ENCODE measurements at regions not wholly inside any gene's neighbourhood (a gene's known extent, or its start where the extent isn't known, plus 50 kb on each side); places are given as distances from the start of the nearest gene placed in this dataset.

DNA sequence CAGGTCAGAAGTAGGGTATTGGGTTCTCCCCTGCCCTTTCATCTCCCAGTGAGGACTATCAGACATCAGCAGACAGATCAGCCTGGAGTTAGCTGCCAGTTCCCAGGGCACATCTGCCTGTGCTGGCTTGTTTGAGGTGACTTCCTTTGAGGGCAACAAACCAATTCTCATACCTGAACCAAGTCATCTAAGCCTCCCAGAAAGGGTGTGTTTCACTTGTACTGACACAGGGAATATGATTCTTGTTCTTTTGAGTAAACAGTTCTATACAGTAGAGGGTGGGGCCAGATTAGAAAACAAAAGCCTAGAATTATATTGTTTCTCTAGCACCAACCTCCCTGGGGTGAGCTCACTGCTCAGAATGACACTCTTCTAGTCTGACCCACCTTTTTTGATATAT is 591.9 kb downstream of the SLC4A3 start:
- ChIA-PET CTCF (no interaction called here), POLR2A (no interaction called here)
- no peak for TF ChIP-seq L3MBTL2 (conservative IDR thresholded peaks at IDR 0.05)
- TF ChIP-seq FOXA1 (IDR thresholded peaks at IDR 0.05) = no peak
- TF ChIP-seq, protein P1, sequence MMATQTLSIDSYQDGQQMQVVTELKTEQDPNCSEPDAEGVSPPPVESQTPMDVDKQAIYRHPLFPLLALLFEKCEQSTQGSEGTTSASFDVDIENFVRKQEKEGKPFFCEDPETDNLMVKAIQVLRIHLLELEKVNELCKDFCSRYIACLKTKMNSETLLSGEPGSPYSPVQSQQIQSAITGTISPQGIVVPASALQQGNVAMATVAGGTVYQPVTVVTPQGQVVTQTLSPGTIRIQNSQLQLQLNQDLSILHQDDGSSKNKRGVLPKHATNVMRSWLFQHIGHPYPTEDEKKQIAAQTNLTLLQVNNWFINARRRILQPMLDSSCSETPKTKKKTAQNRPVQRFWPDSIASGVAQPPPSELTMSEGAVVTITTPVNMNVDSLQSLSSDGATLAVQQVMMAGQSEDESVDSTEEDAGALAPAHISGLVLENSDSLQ (IDR thresholded peaks at IDR 0.05) = no peak
- no peak for TF ChIP-seq ARNT (IDR thresholded peaks at IDR 0.05)
- TF ChIP-seq BHLHE40 (IDR thresholded peaks at IDR 0.05; ENCODE audit: borderline replicate concordance) = no peak
- DNase-seq (ENCODE audit: extremely low spot score) = no peak

DNA sequence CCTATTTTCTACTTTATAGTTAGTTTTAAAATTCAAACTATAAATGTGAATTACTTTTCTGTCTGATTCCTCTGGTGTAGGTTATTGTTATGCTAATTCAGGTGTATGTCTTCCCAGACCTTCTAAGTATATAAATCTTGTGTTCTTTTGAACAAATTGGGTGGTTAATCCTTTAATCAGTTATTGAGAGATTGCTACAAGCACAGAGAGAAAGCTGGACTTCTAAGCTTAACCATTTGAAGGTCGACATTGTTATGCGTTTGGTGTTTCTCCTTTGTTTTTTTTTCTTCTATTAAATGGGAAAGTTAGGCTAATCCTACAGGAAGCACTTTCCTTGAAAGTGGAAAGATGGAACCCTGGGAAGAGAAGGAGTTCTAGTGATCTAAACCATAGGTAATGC is 592.6 kb downstream of the SLC4A3 start:
- DNase-seq (ENCODE audit: extremely low spot score) = no peak
- TF ChIP-seq FOXK2 (IDR thresholded peaks at IDR 0.05) = no peak
- TF ChIP-seq SUZ12 (IDR thresholded peaks at IDR 0.05) = no peak
- TF ChIP-seq NFRKB (IDR thresholded peaks at IDR 0.05) = no peak
- no peak for TF ChIP-seq L3MBTL2 (conservative IDR thresholded peaks at IDR 0.05)
- no peak for TF ChIP-seq ELF4 (IDR thresholded peaks at IDR 0.05)
- no peak for TF ChIP-seq TARDBP (IDR thresholded peaks at IDR 0.05)
- no peak for TF ChIP-seq ZNF384 (IDR thresholded peaks at IDR 0.05)
- TF ChIP-seq LEF1 (IDR thresholded peaks at IDR 0.05; ENCODE audit: borderline replicate concordance) = no peak
- no peak for TF ChIP-seq CTBP1 (IDR thresholded peaks at IDR 0.05; ENCODE audit: borderline replicate concordance)
- TF ChIP-seq HDGF (IDR thresholded peaks at IDR 0.05; ENCODE audit: borderline replicate concordance) = no peak
- TF ChIP-seq ARNT (IDR thresholded peaks at IDR 0.05) = no peak
- no peak for TF ChIP-seq BHLHE40 (IDR thresholded peaks at IDR 0.05; ENCODE audit: borderline replicate concordance)
- no peak for TF ChIP-seq FOXA1 (IDR thresholded peaks at IDR 0.05)
- TF ChIP-seq SP1 (IDR thresholded peaks at IDR 0.05) = no peak
- no peak for TF ChIP-seq FOXM1 (IDR thresholded peaks at IDR 0.05; ENCODE audit: borderline replicate concordance)
- TF ChIP-seq, protein P1 (IDR thresholded peaks at IDR 0.05) = no peak
- ChIA-PET CTCF (no interaction called here), POLR2A (no interaction called here)

DNA sequence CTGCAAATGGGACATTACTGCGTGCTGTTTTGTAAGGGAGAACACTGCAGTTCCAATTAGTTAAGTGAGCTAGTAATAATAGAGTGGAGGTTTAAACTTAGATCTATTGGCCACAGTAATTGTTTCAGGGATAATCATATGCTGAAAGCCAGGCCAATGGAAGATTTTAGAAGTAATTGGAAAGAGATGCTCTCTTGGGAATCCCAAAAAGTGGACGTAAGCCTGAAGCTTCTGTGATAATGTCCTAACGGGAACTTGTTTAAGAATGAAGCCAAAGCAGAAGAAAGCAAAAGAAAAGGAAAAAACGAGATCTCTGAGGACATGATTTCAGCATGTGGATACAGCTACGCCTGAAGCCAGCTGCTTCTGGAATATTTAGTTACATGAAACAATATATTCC is 594.6 kb downstream of the SLC4A3 start:
- no peak for DNase-seq (ENCODE audit: extremely low spot score)
- TF ChIP-seq NFRKB (IDR thresholded peaks at IDR 0.05) (no peak), ZNF384 (IDR thresholded peaks at IDR 0.05) (no peak), FOXK2 (IDR thresholded peaks at IDR 0.05) (no peak), BHLHE40 (IDR thresholded peaks at IDR 0.05; ENCODE audit: borderline replicate concordance) (no peak), TARDBP (IDR thresholded peaks at IDR 0.05) (no peak), L3MBTL2 (conservative IDR thresholded peaks at IDR 0.05) (no peak), ELF4 (IDR thresholded peaks at IDR 0.05) (no peak), LEF1 (IDR thresholded peaks at IDR 0.05; ENCODE audit: borderline replicate concordance) (no peak), HDGF (IDR thresholded peaks at IDR 0.05; ENCODE audit: borderline replicate concordance) (no peak), FOXA1 (IDR thresholded peaks at IDR 0.05) (no peak), SUZ12 (IDR thresholded peaks at IDR 0.05) (no peak), FOXM1 (IDR thresholded peaks at IDR 0.05; ENCODE audit: borderline replicate concordance) (no peak), SP1 (IDR thresholded peaks at IDR 0.05) (no peak)
- TF ChIP-seq, protein P1 (IDR thresholded peaks at IDR 0.05) = no peak
- POLR2A ChIA-PET = no interaction called here
- CTCF ChIA-PET = no interaction called here

DNA sequence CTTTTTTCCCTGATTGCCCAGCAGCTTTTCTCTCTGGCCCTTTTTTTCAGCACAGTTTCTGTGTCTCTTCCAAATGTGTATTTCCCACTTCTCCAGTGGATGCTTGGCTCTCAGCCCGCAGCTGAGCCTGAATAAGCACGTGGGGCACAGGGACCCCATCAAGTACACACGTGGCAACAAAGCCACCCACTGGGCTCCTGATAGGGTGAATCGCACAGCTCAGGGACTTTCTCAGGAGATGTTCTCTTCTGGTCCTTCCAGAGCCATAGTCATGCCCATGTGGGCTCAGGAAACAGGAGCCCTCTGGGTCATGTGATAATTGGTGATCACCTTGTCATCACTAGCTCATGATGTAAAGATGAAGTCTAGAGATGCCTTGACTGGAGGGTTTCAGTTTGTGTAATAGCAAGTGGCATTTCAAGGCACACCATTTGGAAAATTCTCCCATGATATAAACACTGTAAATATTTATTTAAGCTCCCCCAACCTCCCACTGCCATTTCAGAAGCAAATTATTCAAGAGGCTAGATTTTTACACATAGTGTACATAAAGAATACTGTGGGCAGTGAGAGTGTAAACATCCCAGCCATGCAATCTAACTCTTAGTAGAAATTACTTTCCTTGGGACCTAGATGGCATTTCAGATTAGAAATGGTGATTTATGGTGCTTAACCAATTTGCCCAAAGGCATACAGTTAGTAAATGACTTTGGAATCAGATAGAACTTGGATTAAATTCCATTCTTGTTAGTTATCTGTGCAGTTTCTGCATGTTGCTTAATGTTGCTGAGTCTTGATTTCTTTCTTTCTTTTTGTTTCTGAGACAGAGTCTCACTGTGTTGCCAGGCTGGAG is 597.5 kb downstream of the SLC4A3 start:
- DNase-seq (ENCODE audit: extremely low spot score) = no peak
- CTCF ChIA-PET = no interaction called here

DNA sequence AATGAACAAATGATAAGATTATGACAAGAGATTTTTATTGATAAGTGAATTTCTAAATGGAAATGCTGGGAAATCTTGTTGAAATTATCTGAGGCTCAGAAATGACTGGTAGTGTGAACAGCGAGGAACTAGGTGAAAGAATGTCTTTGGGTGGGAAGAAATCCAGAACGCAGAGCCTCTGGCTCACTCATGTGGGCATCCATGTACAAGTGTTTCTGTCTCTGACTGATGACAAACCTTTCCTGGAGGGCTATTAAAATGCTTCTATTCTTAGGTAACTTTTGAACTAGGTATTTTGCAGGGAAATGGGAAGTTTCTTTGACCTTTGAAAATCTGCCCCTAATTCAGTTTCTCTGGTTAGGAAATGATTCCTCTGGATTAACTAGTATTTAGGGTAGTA is 598.6 kb downstream of the SLC4A3 start:
- CTCF ChIA-PET = no interaction called here
- POLR2A ChIA-PET = no interaction called here

More for the DNA sequence above, 597.5 kb downstream of the SLC4A3 start:
- TF ChIP-seq FOXA1 (IDR thresholded peaks at IDR 0.05) (no peak), LEF1 (IDR thresholded peaks at IDR 0.05; ENCODE audit: borderline replicate concordance) (no peak), ELF4 (IDR thresholded peaks at IDR 0.05) (no peak)
- TF ChIP-seq, protein P1 (IDR thresholded peaks at IDR 0.05) = peak; percentile 56
- POLR2A ChIA-PET = no interaction called here

More for the DNA sequence above, 598.6 kb downstream of the SLC4A3 start:
- no peak for TF ChIP-seq FOXA1 (IDR thresholded peaks at IDR 0.05)
- no peak for TF ChIP-seq HDGF (IDR thresholded peaks at IDR 0.05; ENCODE audit: borderline replicate concordance)
- no peak for TF ChIP-seq FOXM1 (IDR thresholded peaks at IDR 0.05; ENCODE audit: borderline replicate concordance)
- no peak for TF ChIP-seq TARDBP (IDR thresholded peaks at IDR 0.05)
- TF ChIP-seq LEF1 (IDR thresholded peaks at IDR 0.05; ENCODE audit: borderline replicate concordance) = no peak
- no peak for TF ChIP-seq FOXK2 (IDR thresholded peaks at IDR 0.05)
- TF ChIP-seq BHLHE40 (IDR thresholded peaks at IDR 0.05; ENCODE audit: borderline replicate concordance) = no peak
- TF ChIP-seq, protein P1 (IDR thresholded peaks at IDR 0.05) = no peak
- no peak for DNase-seq (ENCODE audit: extremely low spot score)

Measured in HEK293T (cell line).